Esophagus muscularis mucosa (tissue), 4 donors: ENCODE measurements at regions not wholly inside any gene's neighbourhood (a gene's known extent, or its start where the extent isn't known, plus 50 kb on each side); places are given as distances from the start of the nearest gene placed in this dataset.

Experiments
- DNase-seq: peaks from one replicate; pipeline ENCODE4 v3.0.0-alpha.2; 2017; ENCODE audit errors: extremely low spot score
- H3K27ac ChIP-seq, 4 donors: fragments of 200-600 bp; sonication (generic); replicated peaks in 1 of 4; 1 replicate in 3 of 4; 2 replicates in 1 of 4; pipeline ENCODE4 v1.5.1; 2016 to 2019; ENCODE audit warnings: mild to moderate bottlenecking in 1 of 4
- H3K27me3 ChIP-seq, 4 donors: fragments of 200-600 bp; sonication (generic); one replicate each; pipeline versions ENCODE4 v1.5.1 to v1.6.0; 2016 to 2019
- H3K36me3 ChIP-seq, 4 donors: fragments of 200-600 bp; sonication (generic); one replicate each; pipeline ENCODE4 v1.5.1; 2016 to 2019
- H3K4me1 ChIP-seq, 4 donors: fragments of 200-600 bp; sonication (generic); one replicate each; pipeline ENCODE4 v1.5.1; 2016 to 2019
- H3K4me3 ChIP-seq, 4 donors: fragments of 200-600 bp; sonication (generic); 1 replicate in 2 of 4; 2 replicates in 2 of 4; pipeline ENCODE4 v1.5.1; 2016 to 2019; ENCODE audit warnings: mild to moderate bottlenecking in 4 of 4, moderate library complexity in 1 of 4
- H3K9me3 ChIP-seq, 4 donors: fragments of 200-600 bp; sonication (generic); 1 replicate in 3 of 4; 2 replicates in 1 of 4; pipeline ENCODE4 v1.5.1; 2016 to 2019
- CTCF ChIP-seq, 3 experiments: fragments of 200-600 bp in 2 of 3; fragments of 450-650 bp in 1 of 3; sonication (generic) in 2 of 3; IDR thresholded peaks; one replicate each; pipeline ENCODE4 v1.5.1; 2017 to 2019; ENCODE audit warnings: antibody characterized with exemption in 3 of 3, mild to moderate bottlenecking in 2 of 3, moderate library complexity in 1 of 3
- EP300 ChIP-seq: sonication (generic); formaldehyde crosslinking; IDR thresholded peaks from one replicate; pipeline ENCODE4 v1.6.1; 2017; ENCODE audit warnings: antibody characterized with exemption
- POLR2A ChIP-seq: fragments of 450-650 bp; IDR thresholded peaks from one replicate; pipeline ENCODE4 v1.6.1; 2017; ENCODE audit warnings: antibody characterized with exemption, moderate library complexity, mild to moderate bottlenecking, low read depth
- POLR2AphosphoS5 ChIP-seq, 2 donors: sonication (generic); formaldehyde crosslinking; IDR thresholded peaks; one replicate each; pipeline ENCODE4 v1.6.1; 2017; ENCODE audit warnings: antibody characterized with exemption in 2 of 2
- WGBS: methylation state at CpG from one replicate; pipeline ENCODE4 v1.1.5; 2018; 5-methylcytosine and 5-hydroxymethylcytosine counted together
- intact Hi-C: fragments of 100-400 bp; cut with DNase I; formaldehyde crosslinking; loops from one replicate; pipeline ENCODE4 v1.15.1; 2023

GRCh38 chr5:122532035-122532434 lies 220.0 kb downstream of the SNCAIP start:
- 67% methylated on average over 4 of the region's 4 CpGs for WGBS
- H3K36me3 ChIP-seq = no peaks in the 10 kb centered on the region
- H3K9me3 ChIP-seq = no peaks in the 10 kb centered on the region
- DNase-seq = no peak
- no peak overlapping the region for H3K4me3 ChIP-seq
- H3K27ac ChIP-seq = no peak overlapping the region
- H3K4me1 ChIP-seq = no peaks in the 10 kb centered on the region
- intact Hi-C loops = no loop called here
- no peaks in the 10 kb centered on the region for H3K27me3 ChIP-seq
- TF ChIP-seq CTCF (IDR thresholded peaks at IDR 0.05) = no peak
- no peak for TF ChIP-seq POLR2A
- TF ChIP-seq EP300 = no peak
- no peak for TF ChIP-seq POLR2AphosphoS5 (IDR thresholded peaks at IDR 0.05)

GRCh38 chr5:122533825-122534224 lies 221.8 kb downstream of the SNCAIP start:
- no peak for DNase-seq
- Histone ChIP-seq H3K9me3 (no peaks in the 10 kb centered on the region), H3K4me1 (no peaks in the 10 kb centered on the region), H3K27ac (no peak overlapping the region), H3K36me3 (no peaks in the 10 kb centered on the region), H3K27me3 (peaks cover 0 to 3% (median 0%) of the 10 kb centered on the region in 4 donors), H3K4me3 (no peak overlapping the region)
- intact Hi-C loops = no loop called here
- TF ChIP-seq POLR2A (no peak), CTCF (IDR thresholded peaks at IDR 0.05) (no peak), EP300 (no peak), POLR2AphosphoS5 (IDR thresholded peaks at IDR 0.05) (no peak)

DNA sequence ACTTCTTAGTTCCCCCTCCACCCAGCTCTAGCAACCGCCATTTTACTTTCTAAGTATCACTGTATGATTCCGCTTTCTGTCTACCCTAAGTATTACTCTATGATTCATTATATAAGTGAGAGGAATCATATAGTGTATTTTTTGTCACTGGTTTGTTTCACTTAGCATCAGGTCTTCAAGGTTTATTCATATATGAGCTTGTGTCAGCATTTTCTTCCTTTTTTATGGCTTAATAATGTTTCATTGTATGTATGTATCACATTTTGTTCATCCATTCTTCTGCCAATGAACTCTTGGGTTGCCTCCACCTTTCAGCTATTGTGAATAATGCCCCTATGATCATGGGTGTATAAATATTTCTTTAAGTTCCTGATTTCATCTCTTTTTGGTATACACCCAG lies 222.8 kb downstream of the SNCAIP start:
- Histone ChIP-seq H3K27me3 (peaks cover 0 to 3% (median 0%) of the 10 kb centered on the region in 4 donors), H3K36me3 (no peaks in the 10 kb centered on the region), H3K27ac (no peak overlapping the region), H3K9me3 (no peaks in the 10 kb centered on the region), H3K4me3 (no peak overlapping the region), H3K4me1 (no peaks in the 10 kb centered on the region)
- DNase-seq = no peak
- WGBS = 63% methylated on average over 2 of the region's 2 CpGs
- intact Hi-C loops = no loop called here
- TF ChIP-seq CTCF (IDR thresholded peaks at IDR 0.05) (no peak), POLR2AphosphoS5 (IDR thresholded peaks at IDR 0.05) (no peak), EP300 (no peak), POLR2A (no peak)

DNA sequence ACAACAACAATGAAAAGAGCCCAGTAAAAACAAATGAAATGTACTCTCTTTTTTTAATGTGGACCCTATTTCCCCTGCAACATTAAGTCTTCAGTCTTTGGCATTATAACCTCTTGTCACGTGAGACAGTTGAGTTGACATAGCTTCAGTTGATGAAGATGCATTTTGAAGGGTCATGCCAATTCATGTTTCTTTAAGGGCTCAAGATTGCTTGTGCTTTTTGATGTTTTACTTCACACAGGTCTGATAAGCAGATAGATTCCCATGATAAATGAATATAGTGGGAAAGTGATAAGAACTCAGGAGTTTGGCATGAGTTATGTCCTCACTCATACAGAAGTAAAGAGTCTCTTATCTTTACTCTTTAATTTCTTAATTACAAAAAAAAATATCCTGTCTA lies 229.4 kb downstream of the SNCAIP start:
- Histone ChIP-seq H3K4me3 (no peak overlapping the region), H3K4me1 (no peaks in the 10 kb centered on the region), H3K9me3 (no peaks in the 10 kb centered on the region), H3K36me3 (no peaks in the 10 kb centered on the region), H3K27ac (no peak overlapping the region), H3K27me3 (peaks cover 0 to 3% (median 0%) of the 10 kb centered on the region in 4 donors)
- 65% methylated on average over 1 of the region's 1 CpG for WGBS
- TF ChIP-seq CTCF (IDR thresholded peaks at IDR 0.05) (no peak), POLR2AphosphoS5 (IDR thresholded peaks at IDR 0.05) (no peak), POLR2A (no peak), EP300 (no peak)
- intact Hi-C loops = no loop called here
- DNase-seq = no peak

- Histone ChIP-seq H3K27me3 (no peaks in the 10 kb centered on the region), H3K4me3 (no peak overlapping the region), H3K4me1 (no peaks in the 10 kb centered on the region), H3K9me3 (no peaks in the 10 kb centered on the region), H3K27ac (no peak overlapping the region), H3K36me3 (no peaks in the 10 kb centered on the region)
- TF ChIP-seq POLR2AphosphoS5 (IDR thresholded peaks at IDR 0.05) (no peak), EP300 (no peak), CTCF (IDR thresholded peaks at IDR 0.05) (no peak), POLR2A (no peak)
- WGBS = 83% methylated on average over 3 of the region's 3 CpGs
- no peak for DNase-seq
- intact Hi-C loops = no loop called here
Measured at GRCh38 chr5:122545986-122546385, 228.9 kb upstream of the SNX2 start.
